ENCODE measurements at regions not wholly inside any gene's neighbourhood (a gene's known extent, or its start where the extent isn't known, plus 50 kb on each side); places are given as distances from the start of the nearest gene placed in this dataset.
A peak's percentile ranks its signal among the peaks of the same experiment; 100 is the strongest.

DNA sequence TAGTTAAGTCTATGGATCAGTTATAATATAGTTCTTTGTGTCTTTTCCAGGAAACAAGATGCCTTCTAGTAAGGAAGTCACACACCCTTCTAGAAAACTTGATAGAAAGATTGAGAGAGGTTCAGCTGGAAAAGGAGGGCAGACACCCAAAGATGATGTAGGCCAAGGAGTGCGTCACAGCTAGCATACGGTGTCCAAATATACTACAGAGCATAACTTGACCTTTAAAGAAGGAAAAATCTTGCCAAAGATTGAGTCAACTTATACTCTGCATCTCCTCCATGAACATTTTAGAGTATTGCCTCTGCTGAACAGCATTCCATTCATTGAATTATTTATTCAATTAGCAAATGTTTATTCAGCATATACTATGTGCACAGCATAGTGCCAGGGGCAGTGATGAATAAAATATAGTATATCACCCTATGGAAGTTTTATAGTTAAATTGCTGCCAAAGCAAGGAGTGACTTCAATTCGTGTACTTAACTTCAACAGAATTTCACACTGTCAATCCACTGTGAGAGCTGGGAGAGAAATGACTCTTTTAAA, 51.9 kb upstream of the SLC6A14 start:
- intact Hi-C loops (cut with micrococcal nuclease) (no loop called here), dilution Hi-C loops (cut with HindIII; ENCODE audit: low sequenced_read_pairs, unreplicated experiment) (no loop called here), in situ Hi-C loops (cut with MboI; ENCODE audit: low sequenced_read_pairs) (no loop called here)
- DNase-seq (peak; percentile 0), ATAC-seq (ENCODE audit: low read depth) (no peak)
- no peak overlapping the region for H3K4me3 ChIP-seq (ENCODE audit: insufficient read depth, low read depth, low read length)
- no peaks in the 10 kb centered on the region for H3K9me1 ChIP-seq (ENCODE audit: insufficient read depth, low read length)
- H2BK120ac ChIP-seq (ENCODE audit: low read depth, low read length) = no peak overlapping the region
- no peaks in the 10 kb centered on the region for H3K79me1 ChIP-seq (ENCODE audit: low read depth in 1 of 2, low read length in 2 of 2)
- H3K9me3 ChIP-seq (ENCODE audit: control insufficient read depth, insufficient read depth, low read length) = no peaks in the 10 kb centered on the region
- POLR2A ChIA-PET (ENCODE audit: unreplicated experiment) = no interaction called here
- H4K5ac ChIP-seq (ENCODE audit: low read depth, low read length) = no peak overlapping the region
- H3K18ac ChIP-seq (ENCODE audit: low read depth, low read length) = no peak overlapping the region
- H3K27ac ChIP-seq (ENCODE audit: insufficient read depth, low read length) = no peak overlapping the region
- H3K36me3 ChIP-seq (ENCODE audit: control insufficient read depth, insufficient read depth, low read length) = no peaks in the 10 kb centered on the region
- H3K56ac ChIP-seq (ENCODE audit: extremely low read depth, insufficient read depth, low read length) = no peak overlapping the region
- H3K4me1 ChIP-seq (ENCODE audit: control insufficient read depth, insufficient read depth, low read length) = no peaks in the 10 kb centered on the region
- no peaks in the 10 kb centered on the region for H3K27me3 ChIP-seq (ENCODE audit: control insufficient read depth, insufficient read depth, low read length)
- H3K4ac ChIP-seq (ENCODE audit: low read depth, low read length) = no peak overlapping the region
- H3K23ac ChIP-seq (ENCODE audit: low read depth, low read length) = no peak overlapping the region
- WGBS, 2 experiments (ENCODE audit: extremely low coverage in 2 of 2, insufficient read length in 1 of 2) = no CpG with 5 or more reads among the region's 3 CpGs
- H2AFZ ChIP-seq (replicated peaks; ENCODE audit: low read length, poor library complexity) = no peak overlapping the region
- no peak overlapping the region for H2AK5ac ChIP-seq (ENCODE audit: low read depth, low read length)
- no peak overlapping the region for H2BK5ac ChIP-seq (ENCODE audit: low read depth, low read length, poor library complexity, severe bottlenecking)
- no peak for TF ChIP-seq SMC3 (IDR thresholded peaks at IDR 0.05; ENCODE audit: low read depth, low read length)
- TF ChIP-seq RFX5 (IDR thresholded peaks at IDR 0.05; ENCODE audit: low read depth, low read length) = no peak
- no peak for TF ChIP-seq POLR2A (IDR thresholded peaks at IDR 0.05; ENCODE audit: low read depth, low read length)
- TF ChIP-seq NFE2L2 (IDR thresholded peaks at IDR 0.05; ENCODE audit: low read depth, low read length) = no peak
- no peak for TF ChIP-seq RAD21 (IDR thresholded peaks at IDR 0.05; ENCODE audit: low read length)
- no peak for TF ChIP-seq MXI1 (IDR thresholded peaks at IDR 0.05; ENCODE audit: borderline replicate concordance, low read depth, low read length)
- TF ChIP-seq, protein P1, sequence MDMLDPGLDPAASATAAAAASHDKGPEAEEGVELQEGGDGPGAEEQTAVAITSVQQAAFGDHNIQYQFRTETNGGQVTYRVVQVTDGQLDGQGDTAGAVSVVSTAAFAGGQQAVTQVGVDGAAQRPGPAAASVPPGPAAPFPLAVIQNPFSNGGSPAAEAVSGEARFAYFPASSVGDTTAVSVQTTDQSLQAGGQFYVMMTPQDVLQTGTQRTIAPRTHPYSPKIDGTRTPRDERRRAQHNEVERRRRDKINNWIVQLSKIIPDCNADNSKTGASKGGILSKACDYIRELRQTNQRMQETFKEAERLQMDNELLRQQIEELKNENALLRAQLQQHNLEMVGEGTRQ (IDR thresholded peaks at IDR 0.05; ENCODE audit: low read depth, low read length) = no peak
- no peak for TF ChIP-seq CEBPB (IDR thresholded peaks at IDR 0.05; ENCODE audit: low read depth, low read length)
- no peak for TF ChIP-seq ELK1 (IDR thresholded peaks at IDR 0.05; ENCODE audit: borderline replicate concordance, low read depth, low read length)
- TF ChIP-seq CTCF (conservative IDR thresholded peaks at IDR 0.05; ENCODE audit: low read depth, low read length) = no peak
- no peak for TF ChIP-seq MAFK (IDR thresholded peaks at IDR 0.05; ENCODE audit: low read depth, low read length)
- no peak for TF ChIP-seq MAZ (IDR thresholded peaks at IDR 0.05; ENCODE audit: borderline replicate concordance, low read depth, low read length)
- no peak for TF ChIP-seq FOS (IDR thresholded peaks at IDR 0.05; ENCODE audit: low read depth, low read length)
- no peak for TF ChIP-seq BHLHE40 (IDR thresholded peaks at IDR 0.05; ENCODE audit: low read depth, low read length)
- H3K14ac ChIP-seq (replicated peaks; ENCODE audit: low read depth, low read length) = no peak overlapping the region
- CTCF ChIA-PET = no interaction called here
- H2BK20ac ChIP-seq (ENCODE audit: low read depth, low read length) = no peak overlapping the region
- no peak overlapping the region for H4K91ac ChIP-seq (ENCODE audit: insufficient read depth, low read depth, low read length)
- no peak overlapping the region for H3K4me2 ChIP-seq (ENCODE audit: low read depth, low read length)
- H4K8ac ChIP-seq (ENCODE audit: low read depth in 2 of 2, low read length in 2 of 2) = no peak overlapping the region
- H3K9ac ChIP-seq (ENCODE audit: low read depth, low read length) = no peak overlapping the region
- H2BK15ac ChIP-seq (ENCODE audit: low read depth, low read length) = no peak overlapping the region
- no peaks in the 10 kb centered on the region for H4K20me1 ChIP-seq (ENCODE audit: insufficient read depth, low read length)
- H2AK9ac ChIP-seq (replicated peaks; ENCODE audit: low read depth, low read length, poor library complexity) = no peak overlapping the region
- BruUV-seq (replicated peaks) = no TSS peak

Measured in IMR-90 (cell line).